ENCODE measurements at regions not wholly inside any gene's neighbourhood (a gene's known extent, or its start where the extent isn't known, plus 50 kb on each side); places are given as distances from the start of the nearest gene placed in this dataset.

DNA sequence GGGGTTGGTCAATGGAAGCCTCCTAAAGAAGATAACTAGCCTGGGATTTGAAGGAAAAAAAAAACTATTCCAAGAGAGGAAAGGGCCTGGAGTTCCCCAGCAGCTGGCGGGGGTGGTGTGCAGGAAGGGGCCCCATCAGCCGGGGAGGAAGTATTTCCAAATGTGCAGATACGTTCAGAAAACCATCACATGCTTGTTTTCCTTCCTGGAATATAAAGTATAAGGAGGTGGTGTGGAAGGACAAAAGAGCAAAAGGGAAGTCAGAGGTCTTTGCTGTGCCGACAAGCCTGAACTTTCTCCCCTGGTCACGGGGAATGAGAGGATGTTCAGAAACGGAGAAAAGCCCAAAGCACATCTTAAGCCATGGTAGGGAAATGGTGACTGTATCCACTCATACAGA, 72.0 kb upstream of the BACE2 start:
- ATAC-seq = no peak
- no peaks in the 10 kb centered on the region for H3K4me1 ChIP-seq (ENCODE audit: insufficient read depth, low read length)
- TF ChIP-seq, protein P1, sequence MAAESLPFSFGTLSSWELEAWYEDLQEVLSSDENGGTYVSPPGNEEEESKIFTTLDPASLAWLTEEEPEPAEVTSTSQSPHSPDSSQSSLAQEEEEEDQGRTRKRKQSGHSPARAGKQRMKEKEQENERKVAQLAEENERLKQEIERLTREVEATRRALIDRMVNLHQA (CRISPR knock-in tag; IDR thresholded peaks at IDR 0.05) = no peak
- TF ChIP-seq FOXP1 (IDR thresholded peaks at IDR 0.05) (no peak), FOXP1 (CRISPR knock-in tag; IDR thresholded peaks at IDR 0.05) (no peak), ZNF432 (CRISPR knock-in tag; IDR thresholded peaks at IDR 0.05; ENCODE audit: borderline replicate concordance) (no peak), NCOR1 (IDR thresholded peaks at IDR 0.05; ENCODE audit: borderline replicate concordance, low read length) (no peak), KLF11 (CRISPR knock-in tag; IDR thresholded peaks at IDR 0.05) (no peak), NCOA2 (CRISPR knock-in tag; IDR thresholded peaks at IDR 0.05) (no peak)
- TF ChIP-seq, protein P2, sequence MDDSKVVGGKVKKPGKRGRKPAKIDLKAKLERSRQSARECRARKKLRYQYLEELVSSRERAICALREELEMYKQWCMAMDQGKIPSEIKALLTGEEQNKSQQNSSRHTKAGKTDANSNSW (CRISPR knock-in tag; IDR thresholded peaks at IDR 0.05; ENCODE audit: borderline replicate concordance) = no peak
- TF ChIP-seq, protein P3, sequence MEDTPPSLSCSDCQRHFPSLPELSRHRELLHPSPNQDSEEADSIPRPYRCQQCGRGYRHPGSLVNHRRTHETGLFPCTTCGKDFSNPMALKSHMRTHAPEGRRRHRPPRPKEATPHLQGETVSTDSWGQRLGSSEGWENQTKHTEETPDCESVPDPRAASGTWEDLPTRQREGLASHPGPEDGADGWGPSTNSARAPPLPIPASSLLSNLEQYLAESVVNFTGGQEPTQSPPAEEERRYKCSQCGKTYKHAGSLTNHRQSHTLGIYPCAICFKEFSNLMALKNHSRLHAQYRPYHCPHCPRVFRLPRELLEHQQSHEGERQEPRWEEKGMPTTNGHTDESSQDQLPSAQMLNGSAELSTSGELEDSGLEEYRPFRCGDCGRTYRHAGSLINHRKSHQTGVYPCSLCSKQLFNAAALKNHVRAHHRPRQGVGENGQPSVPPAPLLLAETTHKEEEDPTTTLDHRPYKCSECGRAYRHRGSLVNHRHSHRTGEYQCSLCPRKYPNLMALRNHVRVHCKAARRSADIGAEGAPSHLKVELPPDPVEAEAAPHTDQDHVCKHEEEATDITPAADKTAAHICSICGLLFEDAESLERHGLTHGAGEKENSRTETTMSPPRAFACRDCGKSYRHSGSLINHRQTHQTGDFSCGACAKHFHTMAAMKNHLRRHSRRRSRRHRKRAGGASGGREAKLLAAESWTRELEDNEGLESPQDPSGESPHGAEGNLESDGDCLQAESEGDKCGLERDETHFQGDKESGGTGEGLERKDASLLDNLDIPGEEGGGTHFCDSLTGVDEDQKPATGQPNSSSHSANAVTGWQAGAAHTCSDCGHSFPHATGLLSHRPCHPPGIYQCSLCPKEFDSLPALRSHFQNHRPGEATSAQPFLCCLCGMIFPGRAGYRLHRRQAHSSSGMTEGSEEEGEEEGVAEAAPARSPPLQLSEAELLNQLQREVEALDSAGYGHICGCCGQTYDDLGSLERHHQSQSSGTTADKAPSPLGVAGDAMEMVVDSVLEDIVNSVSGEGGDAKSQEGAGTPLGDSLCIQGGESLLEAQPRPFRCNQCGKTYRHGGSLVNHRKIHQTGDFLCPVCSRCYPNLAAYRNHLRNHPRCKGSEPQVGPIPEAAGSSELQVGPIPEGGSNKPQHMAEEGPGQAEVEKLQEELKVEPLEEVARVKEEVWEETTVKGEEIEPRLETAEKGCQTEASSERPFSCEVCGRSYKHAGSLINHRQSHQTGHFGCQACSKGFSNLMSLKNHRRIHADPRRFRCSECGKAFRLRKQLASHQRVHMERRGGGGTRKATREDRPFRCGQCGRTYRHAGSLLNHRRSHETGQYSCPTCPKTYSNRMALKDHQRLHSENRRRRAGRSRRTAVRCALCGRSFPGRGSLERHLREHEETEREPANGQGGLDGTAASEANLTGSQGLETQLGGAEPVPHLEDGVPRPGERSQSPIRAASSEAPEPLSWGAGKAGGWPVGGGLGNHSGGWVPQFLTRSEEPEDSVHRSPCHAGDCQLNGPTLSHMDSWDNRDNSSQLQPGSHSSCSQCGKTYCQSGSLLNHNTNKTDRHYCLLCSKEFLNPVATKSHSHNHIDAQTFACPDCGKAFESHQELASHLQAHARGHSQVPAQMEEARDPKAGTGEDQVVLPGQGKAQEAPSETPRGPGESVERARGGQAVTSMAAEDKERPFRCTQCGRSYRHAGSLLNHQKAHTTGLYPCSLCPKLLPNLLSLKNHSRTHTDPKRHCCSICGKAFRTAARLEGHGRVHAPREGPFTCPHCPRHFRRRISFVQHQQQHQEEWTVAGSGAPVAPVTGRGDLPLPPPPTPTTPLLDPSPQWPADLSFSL (CRISPR knock-in tag; IDR thresholded peaks at IDR 0.05) = no peak
- in situ Hi-C loops (cut with HindIII; ENCODE audit: extremely low pct_ligation_motif_present, low pct_unique_long_range_greater_than_20kb) = no loop called here
- H3K4me2 ChIP-seq (ENCODE audit: low read depth, low read length) = no peak overlapping the region
- H3K79me2 ChIP-seq (ENCODE audit: insufficient read depth, low read length) = no peaks in the 10 kb centered on the region
- BruUV-seq (replicated peaks) = no TSS peak
- DNase-seq (ENCODE audit: low spot score) = no peak
- no peak overlapping the region for H3K27ac ChIP-seq (ENCODE audit: extremely low read length, insufficient read depth, low read length)
- 3% methylated on average over 6 of the region's 6 CpGs for WGBS (ENCODE audit: low lambda C conversion rate)
- ChIA-PET CTCF (ENCODE audit: low intra/inter-chr PET ratio, low total read pairs) (no interaction called here), POLR2A (no interaction called here)
- H3K9me3 ChIP-seq (ENCODE audit: low read length) = no peaks in the 10 kb centered on the region
- H3K27me3 ChIP-seq (ENCODE audit: control insufficient read depth in 1 of 2, insufficient read depth in 2 of 2, low read length in 2 of 2) = peaks cover under 1 to 10% of the 10 kb centered on the region in 2 experiments; a peak in 2 of 5 replicates
- no peak overlapping the region for H3K9ac ChIP-seq (ENCODE audit: insufficient read depth, low read depth, low read length)
- intact Hi-C loops (cut with micrococcal nuclease; ENCODE audit: unreplicated experiment) = no loop called here
- no peak overlapping the region for H2AFZ ChIP-seq (ENCODE audit: low read length)
- no peaks in the 10 kb centered on the region for H3K36me3 ChIP-seq (replicated peaks in 1 of 2; ENCODE audit: control insufficient read depth in 1 of 2, insufficient read depth in 2 of 2, low read length in 2 of 2)
- no peaks in the 10 kb centered on the region for H4K20me1 ChIP-seq (ENCODE audit: insufficient read depth, low read length)
- FAIRE-seq = no peak
- no peak overlapping the region for H3K4me3 ChIP-seq (replicated peaks in 1 of 3; ENCODE audit: insufficient read depth in 1 of 3, low read depth in 2 of 3, low read length in 3 of 3)

Measured in HepG2 (cell line).